ENCODE measurements at regions not wholly inside any gene's neighbourhood (a gene's known extent, or its start where the extent isn't known, plus 50 kb on each side); places are given as distances from the start of the nearest gene placed in this dataset.

DNA sequence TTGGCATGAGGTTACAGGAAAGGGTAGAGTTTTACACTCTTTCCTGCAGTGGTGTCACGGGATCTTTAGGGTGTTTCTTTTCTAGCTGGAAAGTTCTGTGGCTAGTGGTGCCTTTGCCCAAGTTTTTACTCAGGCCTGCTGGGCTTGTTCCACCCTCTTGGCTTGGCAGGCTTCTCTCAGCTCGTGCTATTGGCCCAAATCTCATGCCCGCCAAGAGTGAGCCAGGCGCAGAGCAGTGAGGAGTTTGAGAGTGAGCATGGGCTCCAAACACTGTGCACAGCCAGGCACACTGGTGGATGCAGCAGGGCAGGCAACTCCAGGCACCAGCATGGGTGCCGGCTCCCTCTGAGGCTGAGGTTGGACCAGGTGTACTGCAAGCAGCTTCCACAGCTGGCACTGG is 206.5 kb downstream of the SAMD5 start:
- DNase-seq (ENCODE audit: low spot score) = no peak

DNA sequence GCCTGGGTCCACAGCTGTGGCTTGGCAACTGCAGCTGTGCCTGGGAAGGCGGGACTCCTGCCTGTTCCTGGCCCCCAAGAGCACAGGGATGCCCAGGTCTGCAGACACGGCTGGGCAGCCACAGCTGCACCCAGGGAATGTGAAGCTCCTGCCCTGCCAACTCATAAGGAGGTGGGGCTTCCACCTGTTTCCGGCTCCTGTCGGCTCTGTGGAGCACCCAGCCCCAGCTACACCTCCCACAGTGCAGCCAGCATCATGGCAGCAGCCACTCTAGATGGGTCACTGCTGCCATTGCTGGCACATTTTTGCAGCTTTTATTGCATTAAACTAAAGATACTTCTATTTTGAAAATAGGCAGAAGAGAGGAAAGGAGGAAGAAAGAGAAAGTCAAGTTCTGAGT is 207.9 kb downstream of the SAMD5 start:
- no peak for DNase-seq (ENCODE audit: low spot score)

DNA sequence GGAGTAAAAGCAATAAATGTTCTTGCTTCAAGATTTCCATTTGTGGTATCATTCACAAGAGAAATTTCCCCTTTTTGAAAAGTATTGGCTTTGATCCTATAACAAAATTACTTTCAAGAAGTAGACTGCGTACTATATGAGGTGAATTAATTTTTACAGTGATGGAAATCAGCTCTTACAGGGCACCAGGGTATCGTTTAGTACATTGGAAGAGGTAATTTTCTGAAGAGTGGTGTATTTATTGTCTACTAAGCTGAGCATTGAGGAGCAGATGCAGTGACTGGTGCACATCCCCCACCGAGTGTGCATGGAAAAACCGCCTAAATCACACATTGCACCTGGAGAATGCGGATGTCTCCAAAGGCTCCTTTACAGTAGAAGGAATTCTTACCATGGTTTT is 209.5 kb downstream of the SAMD5 start:
- DNase-seq (ENCODE audit: low spot score) = no peak

DNA sequence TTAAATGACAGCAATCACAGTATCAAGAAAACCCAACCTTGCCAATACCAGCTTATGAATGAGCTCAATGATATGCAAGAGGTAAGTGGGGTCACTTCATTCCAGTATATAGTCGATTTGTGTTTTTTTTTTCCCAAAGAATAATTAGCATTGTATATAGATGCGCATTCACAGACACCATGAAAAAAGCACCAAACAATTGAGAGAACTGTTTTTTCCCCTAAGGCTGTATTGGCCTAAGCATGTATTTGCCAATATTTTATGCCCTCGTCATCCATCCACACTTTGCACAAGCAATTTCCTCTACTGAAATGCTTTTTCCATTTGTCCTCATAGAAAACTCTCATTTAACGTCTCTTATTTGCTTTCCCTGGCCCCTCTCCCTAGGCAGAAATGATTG is 213.7 kb downstream of the SAMD5 start:
- DNase-seq (ENCODE audit: low spot score) = no peak

DNA sequence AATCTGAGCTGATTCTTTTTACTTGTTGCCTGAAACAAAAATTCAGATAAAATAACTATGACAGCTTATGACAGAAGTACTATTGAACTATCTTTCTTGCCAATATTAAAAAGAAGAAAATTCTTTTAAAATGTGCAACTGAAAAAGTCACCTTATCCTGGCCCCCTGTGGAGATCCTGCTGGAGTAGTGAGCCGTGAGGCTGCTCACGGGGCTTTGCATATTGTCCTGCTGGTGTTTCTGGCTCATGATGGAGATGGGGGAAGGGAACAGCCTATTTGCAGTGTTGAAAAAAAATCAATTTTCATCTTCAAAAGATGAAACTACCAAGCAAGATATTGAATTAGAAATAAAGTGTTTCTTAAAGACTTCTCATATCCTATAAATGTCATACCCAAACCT is 216.0 kb downstream of the SAMD5 start:
- DNase-seq (ENCODE audit: low spot score) = no peak

DNA sequence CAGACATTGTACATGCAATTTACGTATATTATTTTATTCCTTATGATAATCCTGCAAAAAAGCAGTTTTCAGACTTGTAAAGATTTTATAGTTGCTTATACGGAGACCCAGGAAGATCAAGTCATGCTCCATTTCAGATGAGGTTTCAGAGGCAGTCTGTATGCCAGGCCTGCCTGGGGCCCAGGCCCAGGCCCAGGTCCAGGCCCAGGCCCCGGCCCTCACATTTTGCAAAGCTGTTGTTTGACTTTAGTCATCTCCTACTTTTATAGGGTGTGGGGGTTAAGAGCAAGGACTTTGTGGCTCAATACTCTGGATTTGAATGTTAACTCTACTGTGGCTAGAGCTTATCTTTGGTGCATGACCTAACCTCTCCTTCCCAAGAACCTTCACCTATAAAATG is 217.9 kb downstream of the SAMD5 start:
- no peak for DNase-seq (ENCODE audit: low spot score)

DNA sequence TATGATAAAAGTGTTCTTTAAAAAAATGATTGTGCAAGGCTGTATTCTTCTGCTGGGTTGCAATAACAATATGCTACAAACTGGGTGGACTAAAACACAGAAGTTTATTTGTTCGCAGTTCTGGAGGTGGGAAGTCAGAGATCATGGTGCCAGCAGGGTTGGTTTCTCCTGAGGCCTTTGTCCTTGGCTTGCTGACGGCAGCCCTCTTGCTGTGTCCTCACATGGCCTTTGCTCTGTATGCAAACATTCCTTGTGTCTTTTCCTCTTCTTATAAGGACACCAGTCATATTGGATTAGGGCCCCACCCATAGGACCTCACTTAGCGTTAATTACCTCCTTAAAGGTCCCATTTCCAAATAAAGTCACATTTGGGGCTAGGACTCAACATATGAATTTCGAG is 220.4 kb downstream of the SAMD5 start:
- no peak for DNase-seq (ENCODE audit: low spot score)

DNA sequence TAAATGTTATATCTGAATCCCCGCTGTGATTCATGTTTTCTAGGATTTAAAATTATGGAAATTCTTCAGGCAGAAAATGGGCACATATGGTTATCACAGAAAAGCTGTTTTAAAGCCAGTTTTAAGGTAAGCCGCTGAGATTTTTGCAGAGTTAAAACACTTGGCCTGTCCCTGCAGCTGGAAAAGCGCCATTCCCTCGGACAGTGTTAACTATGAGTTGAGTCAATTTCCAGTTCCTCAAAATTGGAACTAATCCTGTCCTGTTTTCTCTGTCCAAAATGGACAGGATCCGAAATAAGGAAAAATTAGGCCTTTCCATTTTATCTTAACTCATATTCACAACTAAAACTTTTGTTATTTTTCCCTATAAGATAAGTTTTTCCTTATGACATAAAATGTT is 225.2 kb downstream of the SAMD5 start:
- no peak for DNase-seq (ENCODE audit: low spot score)

DNA sequence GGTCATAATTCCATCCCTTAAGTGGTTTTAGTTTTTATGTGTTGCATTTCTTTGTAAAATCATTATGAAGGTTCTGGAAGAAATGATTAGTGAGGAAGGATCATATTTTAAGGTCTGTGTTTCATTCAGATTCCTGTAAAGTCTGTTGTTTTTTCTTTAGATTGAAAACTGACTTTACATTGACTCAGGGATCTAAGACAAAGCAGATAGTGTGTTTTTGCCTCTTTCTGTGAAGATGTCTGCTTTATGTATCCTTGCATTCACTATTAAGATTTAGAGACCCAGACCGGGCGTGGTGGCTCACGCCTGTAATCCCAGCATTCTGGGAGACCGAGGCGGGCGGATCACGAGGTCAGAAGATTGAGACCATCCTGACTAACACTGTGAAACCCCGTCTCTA is 225.7 kb downstream of the SAMD5 start:
- no peak for DNase-seq (ENCODE audit: low spot score)

DNA sequence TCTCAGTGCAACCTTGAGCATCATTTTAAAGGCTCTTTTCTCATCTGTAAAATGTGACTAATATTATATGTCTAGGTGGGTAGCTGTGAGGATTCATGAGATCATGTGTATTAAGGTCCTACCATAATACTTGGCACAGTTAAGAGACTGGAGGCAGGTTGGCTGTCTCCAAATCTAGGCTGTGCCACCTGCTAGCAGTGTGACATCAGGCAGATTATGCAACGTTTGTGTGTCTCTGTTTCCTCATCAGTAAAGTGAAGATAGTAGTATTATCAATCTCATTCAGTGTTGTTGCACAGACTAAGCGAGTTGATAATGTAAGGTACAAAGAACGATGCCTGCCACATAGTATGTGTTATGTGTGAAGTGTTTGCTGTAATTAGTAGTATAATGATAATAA is 227.4 kb downstream of the SAMD5 start:
- no peak for DNase-seq (ENCODE audit: low spot score)

DNA sequence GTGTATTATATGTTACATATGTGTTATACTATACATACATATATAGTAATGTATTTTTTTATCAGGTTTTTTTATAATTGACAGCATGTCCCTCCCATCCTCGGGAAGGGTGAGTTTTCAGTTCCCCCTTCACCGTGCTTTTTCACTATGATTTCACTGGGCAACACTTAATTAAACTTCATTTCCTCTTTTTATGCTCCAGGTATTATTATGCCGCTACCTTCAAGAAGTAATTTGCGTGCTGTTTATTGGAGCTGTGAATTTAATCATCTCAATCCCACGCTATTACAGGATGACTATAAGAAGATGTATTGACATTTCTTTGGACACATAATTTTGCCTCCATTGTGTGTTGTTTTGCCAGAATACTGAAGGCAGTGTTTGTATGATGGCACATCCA is 228.6 kb downstream of the SAMD5 start:
- no peak for DNase-seq (ENCODE audit: low spot score)

DNA sequence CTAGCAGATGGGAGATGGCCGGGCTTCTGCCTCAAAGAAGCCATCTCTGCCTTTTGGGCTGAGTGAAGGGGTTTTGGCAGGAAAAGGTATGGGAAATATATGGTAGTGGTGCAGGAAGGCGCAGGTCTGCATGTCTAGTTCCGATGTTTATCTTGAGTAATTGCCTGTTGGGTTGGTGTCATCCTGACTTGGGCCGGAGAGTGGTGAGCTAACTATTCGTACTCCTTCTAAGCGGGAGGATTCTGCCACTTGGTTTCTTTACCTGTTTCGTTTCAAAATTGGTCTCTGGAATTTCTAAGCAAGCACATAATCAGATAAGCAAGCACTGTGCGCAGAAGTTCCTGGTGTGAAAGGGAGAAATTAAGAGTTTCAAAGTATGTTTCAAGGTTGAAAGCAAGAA is 229.6 kb downstream of the SAMD5 start:
- DNase-seq (ENCODE audit: low spot score) = no peak

DNA sequence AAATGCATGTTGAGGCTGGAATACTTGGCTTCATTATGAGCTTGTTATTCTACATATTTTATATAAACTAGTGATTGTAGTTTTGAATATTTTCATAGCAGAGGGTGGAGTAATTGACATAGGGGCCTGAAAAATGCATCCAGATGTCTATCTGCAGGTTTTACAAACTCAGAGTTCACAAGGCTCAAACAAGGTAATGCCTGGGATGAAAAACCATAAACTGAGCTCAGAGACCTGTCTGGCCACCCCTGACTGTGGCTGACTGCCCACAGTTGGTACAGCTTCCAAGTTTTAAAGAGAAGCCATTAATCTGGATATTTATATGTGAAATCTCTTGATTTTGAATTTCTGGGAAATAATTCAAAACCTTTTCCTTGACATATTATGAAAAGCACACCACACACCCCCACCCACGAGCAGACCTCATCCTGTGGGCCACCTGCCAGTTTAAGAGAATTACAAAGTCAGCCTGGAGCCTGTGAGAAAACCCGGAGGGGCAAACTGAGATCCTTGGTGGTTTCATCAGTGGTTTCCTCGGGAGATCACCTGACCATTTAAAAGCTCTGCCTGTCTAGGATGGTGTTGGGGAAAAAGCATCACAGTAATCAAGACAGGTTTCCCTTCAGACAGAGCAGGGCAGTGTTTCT is 230.1 kb downstream of the SAMD5 start:
- DNase-seq (ENCODE audit: low spot score) = no peak

DNA sequence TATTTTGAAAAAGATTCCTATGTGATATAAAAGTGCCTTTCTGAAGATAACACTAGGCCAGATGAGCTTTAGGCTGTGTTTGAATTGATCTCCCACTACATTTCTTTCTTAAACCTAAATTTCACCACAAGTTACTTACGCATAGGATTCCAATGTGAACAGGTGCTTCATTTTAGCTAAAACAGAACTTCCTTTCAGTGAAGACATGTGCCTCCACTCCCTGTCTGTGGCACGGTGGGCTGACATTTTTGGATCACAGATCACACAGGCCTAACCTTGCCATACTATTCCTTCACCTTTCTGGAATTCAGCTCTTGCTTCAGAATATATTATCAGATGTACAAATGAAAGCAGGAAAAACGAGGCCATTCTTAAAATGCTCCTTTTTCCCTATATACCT is 231.8 kb downstream of the SAMD5 start:
- no peak for DNase-seq (ENCODE audit: low spot score)

DNA sequence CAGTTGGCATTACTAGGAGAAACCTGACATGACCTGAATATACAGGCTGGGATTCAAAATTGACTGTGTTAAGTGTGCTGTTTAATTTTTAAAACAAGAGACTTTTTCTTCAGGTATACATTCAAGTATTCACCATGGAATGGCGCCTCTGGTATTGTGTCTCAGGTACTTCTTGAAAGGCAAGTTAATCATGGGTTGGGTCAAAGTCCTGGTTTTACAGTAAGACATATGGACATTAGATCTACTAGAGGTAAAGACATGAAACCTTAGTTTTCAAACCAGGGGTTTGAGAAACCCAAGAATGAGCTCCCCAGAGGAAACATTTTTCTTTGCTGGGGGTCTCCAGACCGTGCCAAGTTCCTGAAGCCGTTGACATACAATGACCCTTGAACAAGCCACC is 232.4 kb downstream of the SAMD5 start:
- no peak for DNase-seq (ENCODE audit: low spot score)

DNA sequence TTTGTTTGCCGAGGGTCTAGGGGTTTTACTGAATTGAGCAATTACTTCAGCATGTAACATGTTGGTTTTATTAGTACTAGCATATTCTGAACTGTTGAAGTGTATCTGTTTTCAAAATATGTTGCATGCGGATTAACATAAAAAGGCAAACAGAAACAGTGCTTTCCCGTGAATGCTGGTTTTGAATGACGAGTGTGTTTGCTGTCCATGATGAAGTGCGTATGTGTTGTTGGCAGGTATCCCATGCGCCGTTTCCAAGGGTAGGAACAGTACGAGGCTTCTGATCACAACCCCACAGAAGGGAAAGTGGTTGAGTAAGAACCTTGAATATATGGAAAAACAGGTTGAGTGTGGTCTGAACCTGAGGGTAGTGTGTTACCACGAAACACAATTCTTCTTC is 232.9 kb downstream of the SAMD5 start:
- no peak for DNase-seq (ENCODE audit: low spot score)

DNA sequence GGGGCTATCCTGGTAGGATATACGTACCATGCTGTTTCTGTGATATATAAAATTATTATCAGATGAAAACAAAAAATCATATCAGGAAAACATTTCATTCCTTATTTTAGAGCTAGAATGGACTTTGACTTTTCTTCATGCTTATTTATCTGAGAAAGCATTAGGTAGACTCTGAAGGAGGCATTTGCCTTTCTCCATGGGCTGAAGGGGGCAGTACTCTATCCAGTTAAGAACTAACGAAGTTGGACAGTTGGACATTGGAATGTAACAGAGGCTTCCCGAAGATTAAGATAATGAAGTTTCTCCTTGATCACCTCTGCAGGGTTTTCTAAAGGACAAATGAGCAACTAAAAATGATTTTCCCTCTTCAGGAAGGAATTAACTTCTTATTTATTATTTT is 233.9 kb downstream of the SAMD5 start:
- DNase-seq (ENCODE audit: low spot score) = no peak

DNA sequence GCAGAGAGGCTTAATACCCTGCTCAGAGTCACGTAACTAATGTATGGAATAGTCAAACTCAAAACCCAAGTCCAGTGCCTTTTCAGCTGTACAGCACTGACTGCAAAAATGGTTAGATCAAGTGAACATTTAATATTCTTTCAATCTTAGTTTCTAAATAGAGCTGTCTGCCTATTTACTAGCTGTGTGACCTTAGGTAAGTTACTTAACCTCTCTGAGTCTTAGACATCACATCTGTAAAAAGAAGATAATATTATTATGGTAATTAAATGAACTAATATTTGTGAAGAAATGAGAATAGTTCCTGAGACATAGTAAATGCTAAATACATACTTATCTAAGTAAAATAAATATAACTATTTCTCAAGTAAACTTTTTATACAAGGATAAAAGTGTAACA is 235.5 kb downstream of the SAMD5 start:
- DNase-seq (ENCODE audit: low spot score) = no peak

DNA sequence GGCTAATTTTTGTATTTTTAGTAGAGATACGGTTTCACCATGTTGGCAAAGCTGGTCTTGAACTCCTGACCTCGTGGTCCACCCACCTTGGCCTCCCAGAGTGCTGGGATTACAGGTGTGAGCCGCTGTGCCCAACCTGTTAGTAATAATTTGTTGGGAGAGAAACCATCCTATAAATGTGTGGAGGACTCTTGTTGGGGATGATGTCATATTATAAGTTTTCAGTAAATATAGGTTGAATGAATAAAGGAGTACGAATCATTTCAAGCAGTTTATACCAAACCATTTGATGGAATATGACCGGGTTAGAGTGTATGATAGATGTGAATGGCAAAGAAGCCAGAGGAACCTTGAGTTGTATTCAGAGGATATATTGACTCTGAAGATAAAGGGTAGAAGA is 240.8 kb downstream of the SAMD5 start:
- DNase-seq (ENCODE audit: low spot score) = no peak

DNA sequence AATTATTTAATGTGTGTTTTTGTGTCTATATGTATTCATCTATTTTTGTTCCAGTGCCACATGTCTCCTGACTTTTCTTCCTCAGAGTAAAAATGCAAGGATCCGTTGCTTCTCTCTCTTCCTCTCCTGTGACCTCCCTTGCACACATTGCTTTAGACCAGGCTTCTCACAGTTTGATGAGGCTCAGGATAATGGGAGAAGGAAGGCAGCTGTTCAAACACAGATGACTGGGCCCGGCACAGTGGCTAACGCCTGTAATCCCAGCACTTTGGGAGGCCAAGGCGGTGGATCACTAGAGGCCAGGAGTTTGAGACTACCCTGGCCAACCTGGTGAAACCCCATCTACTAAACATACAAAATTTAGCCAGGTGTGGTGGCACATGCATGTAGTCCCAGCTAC is 241.9 kb downstream of the SAMD5 start:
- DNase-seq (ENCODE audit: low spot score) = no peak

DNA sequence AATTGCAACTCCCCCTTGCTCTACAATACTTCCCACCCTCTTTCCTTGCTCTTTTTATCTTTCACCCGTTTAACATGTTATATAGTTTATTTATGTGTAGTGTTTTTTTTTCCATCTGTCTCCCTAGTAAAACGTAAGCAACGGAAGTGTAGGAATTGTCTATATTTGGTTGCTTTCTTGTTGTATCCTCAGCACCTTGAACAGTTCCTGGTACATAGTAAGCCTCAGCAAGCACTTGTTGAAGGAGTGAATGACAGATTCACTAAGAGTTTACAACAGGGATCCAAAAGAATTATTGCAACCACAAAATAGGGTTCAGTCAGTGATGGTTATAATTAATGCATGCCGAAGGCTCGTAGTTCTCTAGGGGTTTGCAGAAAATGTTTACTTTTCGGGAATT is 242.7 kb downstream of the SAMD5 start:
- no peak for DNase-seq (ENCODE audit: low spot score)

DNA sequence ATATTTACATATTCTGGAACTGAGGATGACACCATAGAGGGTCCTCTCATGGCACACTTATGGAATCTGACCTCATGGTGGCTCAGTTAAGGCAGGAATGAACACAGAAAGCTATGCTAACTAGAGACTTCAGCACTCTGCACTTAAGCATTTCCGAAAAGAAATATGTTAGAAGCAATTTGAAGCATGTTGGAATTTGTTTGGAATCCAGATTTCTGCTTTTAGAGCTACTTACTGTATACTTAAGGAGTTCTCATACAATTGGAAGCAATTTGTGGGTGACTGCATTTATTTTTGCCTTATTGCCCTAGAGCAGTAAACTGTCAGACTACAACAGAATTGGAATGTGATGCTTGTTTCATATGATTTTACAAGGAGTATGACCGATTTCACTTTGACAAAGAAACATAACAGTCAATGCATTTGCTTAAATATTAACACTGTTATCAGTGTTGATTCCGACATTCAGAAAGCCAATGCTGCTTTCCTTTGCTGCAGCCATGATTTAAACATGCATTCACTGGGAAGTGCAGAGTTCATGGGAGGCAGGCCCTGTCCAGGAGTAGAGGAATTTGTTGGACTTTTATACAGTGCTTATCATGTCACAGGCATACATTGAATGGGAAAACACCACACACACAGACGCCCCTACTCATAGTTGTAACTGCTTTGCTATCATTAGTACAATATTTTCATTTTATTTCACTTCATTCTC is 244.4 kb downstream of the SAMD5 start:
- DNase-seq (ENCODE audit: low spot score) = no peak

DNA sequence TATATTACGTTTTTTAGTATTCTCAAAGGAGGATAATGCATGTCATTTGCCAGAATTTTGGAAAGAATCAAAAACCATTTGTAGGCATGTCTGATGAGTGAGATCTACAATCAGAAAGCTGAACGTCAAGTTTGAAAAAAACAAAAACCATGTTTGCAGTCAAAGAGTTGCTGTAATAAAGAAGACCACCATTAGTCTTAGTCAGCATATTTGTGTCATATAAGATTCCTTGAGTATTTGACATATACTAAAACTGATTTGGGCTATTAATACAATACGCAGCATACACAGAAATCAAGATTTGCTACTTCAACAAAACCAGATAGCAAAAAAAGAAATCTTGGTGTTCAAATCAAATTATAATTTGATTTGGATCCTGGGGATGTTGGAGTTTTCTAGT is 247.5 kb downstream of the SAMD5 start:
- DNase-seq (ENCODE audit: low spot score) = no peak

DNA sequence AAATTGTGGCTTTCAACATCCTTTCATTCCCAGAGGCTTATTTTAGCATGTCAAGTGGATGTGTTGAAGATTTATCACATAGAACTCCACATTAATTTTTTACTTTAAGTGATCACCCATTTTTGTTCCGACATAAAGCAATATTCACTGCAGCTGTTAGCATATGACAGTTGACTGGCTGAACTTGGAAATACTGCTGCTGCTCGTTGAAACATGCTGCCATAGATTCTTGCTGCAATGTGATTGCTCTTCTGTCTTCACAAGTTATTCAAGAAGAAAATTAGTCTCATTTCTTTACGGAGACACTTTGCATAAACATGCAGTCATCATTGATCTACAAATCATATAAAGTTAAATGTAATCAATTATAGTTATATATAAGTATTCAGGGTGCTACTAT is 248.4 kb downstream of the SAMD5 start:
- no peak for DNase-seq (ENCODE audit: low spot score)
